DOHH2 (cell line): ENCODE measurements at regions not wholly inside any gene's neighbourhood (a gene's known extent, or its start where the extent isn't known, plus 50 kb on each side); places are given as distances from the start of the nearest gene placed in this dataset.

ENCODE experiments used
- CTCF ChIP-seq: fragments of 200-600 bp; sonication (generic); IDR thresholded peaks from one replicate; pipeline ENCODE4 v1.5.1; 2014; ENCODE audit warnings: antibody characterized with exemption, mild to moderate bottlenecking, low read depth, low read length; ENCODE audit not compliant: poor library complexity, severe bottlenecking
- EZH2phosphoT487 ChIP-seq: fragments of 200-600 bp; sonication (generic); IDR thresholded peaks from 2 replicates; pipeline ENCODE4 v1.6.1; 2017; ENCODE audit warnings: borderline replicate concordance, mild to moderate bottlenecking, antibody characterized with exemption, low read length, moderate library complexity, mixed read lengths

DNA sequence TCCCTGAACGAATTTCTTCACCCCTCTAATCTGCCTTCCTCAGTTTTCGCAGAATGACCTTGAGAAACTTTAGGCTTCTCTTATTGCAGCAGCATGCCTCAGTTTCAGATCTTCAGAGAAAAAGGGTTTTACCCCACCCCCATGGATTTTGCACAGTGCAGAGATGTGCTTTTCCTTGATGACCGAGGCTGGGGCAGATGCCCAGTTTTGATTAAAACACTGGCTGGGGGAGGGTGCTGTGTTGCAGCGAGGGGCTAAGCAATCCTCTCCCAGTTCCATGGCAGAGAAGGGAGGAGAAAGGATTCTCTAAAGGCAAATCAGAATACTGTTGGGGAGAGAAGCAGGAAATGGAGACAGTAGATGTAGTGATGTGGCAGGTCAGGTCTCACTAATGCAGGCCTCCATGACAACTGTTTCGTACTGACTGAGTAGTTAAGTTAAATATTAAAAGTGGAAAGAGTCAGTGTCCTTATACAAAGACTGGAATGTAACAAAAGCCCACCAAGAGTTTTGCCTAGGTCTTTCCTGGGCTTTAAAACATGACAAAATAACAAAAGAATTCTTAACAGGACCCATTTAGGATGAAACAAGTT, 50.8 kb upstream of the PDZD8 start:
- TF ChIP-seq CTCF: no peak
- no peak for TF ChIP-seq EZH2phosphoT487
